Sigmoid colon (tissue), 6 donors: ENCODE measurements at regions not wholly inside any gene's neighbourhood (a gene's known extent, or its start where the extent isn't known, plus 50 kb on each side); places are given as distances from the start of the nearest gene placed in this dataset.

ENCODE experiments used
- DNase-seq: peaks from one replicate; pipeline ENCODE4 v3.0.0-alpha.2; 2019
- H3K27ac ChIP-seq, 4 donors: fragments of 200-600 bp; sonication (generic); one replicate each; pipeline ENCODE4 v1.5.1; 2016 to 2019; ENCODE audit warnings: mild to moderate bottlenecking in 1 of 4
- H3K27me3 ChIP-seq, 3 donors: fragments of 200-600 bp; sonication (generic); one replicate each; pipeline ENCODE4 v1.5.1; 2019; ENCODE audit warnings: mild to moderate bottlenecking in 1 of 3
- H3K36me3 ChIP-seq, 4 donors: fragments of 200-600 bp; sonication (generic); one replicate each; pipeline ENCODE4 v1.5.1; 2016 to 2019
- H3K4me1 ChIP-seq, 4 donors: fragments of 200-600 bp; sonication (generic); one replicate each; pipeline ENCODE4 v1.5.1; 2017 to 2019
- H3K4me3 ChIP-seq, 4 donors: fragments of 200-600 bp; sonication (generic); one replicate each; pipeline ENCODE4 v1.5.1; 2017 to 2019; ENCODE audit warnings: mild to moderate bottlenecking in 2 of 4, moderate library complexity in 1 of 4
- H3K9me3 ChIP-seq, 4 donors: fragments of 200-600 bp in 3 of 4; sonication (generic) in 3 of 4; one replicate each; pipeline versions ENCODE4 v1.5.1 to v1.6.1; 2013 to 2019
- EP300 ChIP-seq, 4 donors: sonication (generic); formaldehyde crosslinking; IDR thresholded peaks; one replicate each; pipeline ENCODE4 v1.6.1; 2017; ENCODE audit warnings: antibody characterized with exemption in 4 of 4
- POLR2A ChIP-seq, 2 donors: fragments of 450-650 bp; IDR thresholded peaks; one replicate each; pipeline ENCODE4 v1.6.1; 2016; ENCODE audit warnings: antibody characterized with exemption in 2 of 2, mild to moderate bottlenecking in 2 of 2, moderate library complexity in 2 of 2
- POLR2AphosphoS5 ChIP-seq, 4 donors: sonication (generic); formaldehyde crosslinking; IDR thresholded peaks; one replicate each; pipeline ENCODE4 v1.6.1; 2017; ENCODE audit warnings: antibody characterized with exemption in 4 of 4
- WGBS, 2 donors: extraction: QIAGEN DNeasy Blood & Tissue Kit; methylation state at CpG; one replicate each; pipeline ENCODE4 v1.1.7; 2013; 5-methylcytosine and 5-hydroxymethylcytosine counted together
- intact Hi-C: fragments of 100-400 bp; cut with DNase I; formaldehyde crosslinking; loops from one replicate; pipeline ENCODE4 v1.15.1; 2023
- TF ChIP-seq, protein P1 (sequence below), 4 experiments: fragments of 450-650 bp in 3 of 4; fragments of 200-600 bp in 1 of 4; IDR thresholded peaks; one replicate each; pipeline ENCODE4 v1.5.1; 2016 to 2019; ENCODE audit warnings: antibody characterized with exemption in 4 of 4, mild to moderate bottlenecking in 3 of 4, moderate library complexity in 2 of 4
- donor health status: healthy with polysubstance abuse.
- donor health status: healthy.

GRCh38 chr20:51955756-51956155, 153.4 kb upstream of the SALL4 start:
- TF ChIP-seq POLR2A (IDR thresholded peaks at IDR 0.05) (no peak), POLR2AphosphoS5 (IDR thresholded peaks at IDR 0.05) (no peak)
- TF ChIP-seq, protein P1, sequence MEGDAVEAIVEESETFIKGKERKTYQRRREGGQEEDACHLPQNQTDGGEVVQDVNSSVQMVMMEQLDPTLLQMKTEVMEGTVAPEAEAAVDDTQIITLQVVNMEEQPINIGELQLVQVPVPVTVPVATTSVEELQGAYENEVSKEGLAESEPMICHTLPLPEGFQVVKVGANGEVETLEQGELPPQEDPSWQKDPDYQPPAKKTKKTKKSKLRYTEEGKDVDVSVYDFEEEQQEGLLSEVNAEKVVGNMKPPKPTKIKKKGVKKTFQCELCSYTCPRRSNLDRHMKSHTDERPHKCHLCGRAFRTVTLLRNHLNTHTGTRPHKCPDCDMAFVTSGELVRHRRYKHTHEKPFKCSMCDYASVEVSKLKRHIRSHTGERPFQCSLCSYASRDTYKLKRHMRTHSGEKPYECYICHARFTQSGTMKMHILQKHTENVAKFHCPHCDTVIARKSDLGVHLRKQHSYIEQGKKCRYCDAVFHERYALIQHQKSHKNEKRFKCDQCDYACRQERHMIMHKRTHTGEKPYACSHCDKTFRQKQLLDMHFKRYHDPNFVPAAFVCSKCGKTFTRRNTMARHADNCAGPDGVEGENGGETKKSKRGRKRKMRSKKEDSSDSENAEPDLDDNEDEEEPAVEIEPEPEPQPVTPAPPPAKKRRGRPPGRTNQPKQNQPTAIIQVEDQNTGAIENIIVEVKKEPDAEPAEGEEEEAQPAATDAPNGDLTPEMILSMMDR (IDR thresholded peaks at IDR 0.05) = no peak
- H3K27ac ChIP-seq = no peak overlapping the region
- H3K9me3 ChIP-seq = no peaks in the 10 kb centered on the region
- H3K4me3 ChIP-seq = no peak overlapping the region
- peaks cover 0 to 5% (median 0%) of the 10 kb centered on the region in 3 donors for H3K27me3 ChIP-seq
- no peak for DNase-seq
- intact Hi-C loops = no loop called here
- 95 to 99% methylated on average over 3 of the region's 3 CpGs for WGBS, 2 donors
- H3K4me1 ChIP-seq = no peaks in the 10 kb centered on the region
- H3K36me3 ChIP-seq = no peaks in the 10 kb centered on the region

- no peaks in the 10 kb centered on the region for H3K4me1 ChIP-seq
- no peaks in the 10 kb centered on the region for H3K36me3 ChIP-seq
- intact Hi-C loops = no loop called here
- H3K4me3 ChIP-seq = no peak overlapping the region
- DNase-seq = no peak
- no peaks in the 10 kb centered on the region for H3K9me3 ChIP-seq
- 70 to 84% methylated on average over 8 of the region's 8 CpGs for WGBS, 2 donors
- no peak for TF ChIP-seq POLR2AphosphoS5 (IDR thresholded peaks at IDR 0.05)
- TF ChIP-seq, protein P1 (IDR thresholded peaks at IDR 0.05) = no peak
- no peaks in the 10 kb centered on the region for H3K27me3 ChIP-seq
- no peak overlapping the region for H3K27ac ChIP-seq
Observed at GRCh38 chr20:51953731-51954340, 151.5 kb upstream of the SALL4 start.

GRCh38 chr20:51950926-51951325, 148.6 kb upstream of the SALL4 start:
- TF ChIP-seq POLR2AphosphoS5 (IDR thresholded peaks at IDR 0.05) (no peak), EP300 (IDR thresholded peaks at IDR 0.05) (no peak), POLR2A (IDR thresholded peaks at IDR 0.05) (no peak)
- TF ChIP-seq, protein P1 (IDR thresholded peaks at IDR 0.05) = no peak
- Histone ChIP-seq H3K9me3 (no peaks in the 10 kb centered on the region), H3K4me3 (no peak overlapping the region), H3K36me3 (no peaks in the 10 kb centered on the region), H3K4me1 (no peaks in the 10 kb centered on the region), H3K27ac (no peak overlapping the region), H3K27me3 (no peaks in the 10 kb centered on the region)
- DNase-seq = no peak
- 50 to 78% methylated on average over 4 of the region's 4 CpGs for WGBS, 2 donors
- intact Hi-C loops = no loop called here

DNA sequence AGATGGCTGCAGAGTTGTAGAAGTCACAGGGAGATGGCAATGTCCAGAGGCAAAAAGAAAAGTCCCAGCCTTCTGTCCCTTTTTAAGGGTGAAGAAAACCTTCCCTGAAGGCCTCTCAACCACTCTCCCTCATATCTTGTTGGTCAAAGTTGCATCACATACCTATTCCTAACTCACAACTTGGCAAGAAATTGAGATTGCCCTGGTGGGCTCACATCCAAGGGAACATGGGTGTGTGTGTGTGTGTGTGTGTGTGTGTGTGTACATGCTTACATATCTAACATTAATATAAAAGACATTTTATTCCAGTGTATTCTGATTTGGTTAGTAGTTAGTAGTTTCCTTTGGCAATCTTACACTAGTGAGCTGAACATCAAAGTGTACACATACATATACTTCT, 144.3 kb upstream of the SALL4 start:
- no peak for TF ChIP-seq POLR2AphosphoS5 (IDR thresholded peaks at IDR 0.05)
- TF ChIP-seq, protein P1 (IDR thresholded peaks at IDR 0.05) = no peak
- TF ChIP-seq POLR2A (IDR thresholded peaks at IDR 0.05) = no peak
- no peak for TF ChIP-seq EP300 (IDR thresholded peaks at IDR 0.05)
- Histone ChIP-seq H3K27ac (no peak overlapping the region), H3K36me3 (no peaks in the 10 kb centered on the region), H3K27me3 (no peaks in the 10 kb centered on the region), H3K4me3 (no peak overlapping the region), H3K9me3 (no peaks in the 10 kb centered on the region), H3K4me1 (no peaks in the 10 kb centered on the region)
- intact Hi-C loops = no loop called here
- no peak for DNase-seq

DNA sequence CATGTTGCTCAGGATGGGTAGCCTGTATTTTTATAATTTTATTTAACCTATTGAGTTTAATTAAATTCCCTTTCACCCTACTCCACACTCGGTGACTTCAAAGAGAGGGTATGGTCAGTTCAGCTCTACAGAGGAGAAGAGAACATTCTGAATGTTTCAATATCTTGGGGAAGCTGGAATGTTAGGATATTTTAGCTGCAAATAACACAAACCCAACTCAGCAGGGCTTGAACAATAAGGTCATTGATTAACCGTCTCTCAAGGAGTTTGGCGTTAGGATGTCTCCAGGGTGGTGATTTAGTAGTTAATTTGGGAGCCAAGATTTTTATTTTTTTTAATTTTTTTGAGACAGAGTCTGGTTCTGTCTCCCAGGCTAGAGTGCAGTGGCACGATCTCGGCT, 143.6 kb upstream of the SALL4 start:
- intact Hi-C loops = no loop called here
- Histone ChIP-seq H3K36me3 (no peaks in the 10 kb centered on the region), H3K4me1 (no peaks in the 10 kb centered on the region), H3K4me3 (no peak overlapping the region), H3K27me3 (no peaks in the 10 kb centered on the region), H3K9me3 (no peaks in the 10 kb centered on the region), H3K27ac (no peak overlapping the region)
- no peak for DNase-seq
- 94 to 95% methylated on average over 5 of the region's 5 CpGs for WGBS, 2 donors
- no peak for TF ChIP-seq POLR2AphosphoS5 (IDR thresholded peaks at IDR 0.05)
- TF ChIP-seq, protein P1 (IDR thresholded peaks at IDR 0.05) = no peak
- TF ChIP-seq POLR2A (IDR thresholded peaks at IDR 0.05) = no peak
- TF ChIP-seq EP300 (IDR thresholded peaks at IDR 0.05) = no peak
